ENCODE measurements at regions not wholly inside any gene's neighbourhood (a gene's known extent, or its start where the extent isn't known, plus 50 kb on each side); places are given as distances from the start of the nearest gene placed in this dataset.

DNA sequence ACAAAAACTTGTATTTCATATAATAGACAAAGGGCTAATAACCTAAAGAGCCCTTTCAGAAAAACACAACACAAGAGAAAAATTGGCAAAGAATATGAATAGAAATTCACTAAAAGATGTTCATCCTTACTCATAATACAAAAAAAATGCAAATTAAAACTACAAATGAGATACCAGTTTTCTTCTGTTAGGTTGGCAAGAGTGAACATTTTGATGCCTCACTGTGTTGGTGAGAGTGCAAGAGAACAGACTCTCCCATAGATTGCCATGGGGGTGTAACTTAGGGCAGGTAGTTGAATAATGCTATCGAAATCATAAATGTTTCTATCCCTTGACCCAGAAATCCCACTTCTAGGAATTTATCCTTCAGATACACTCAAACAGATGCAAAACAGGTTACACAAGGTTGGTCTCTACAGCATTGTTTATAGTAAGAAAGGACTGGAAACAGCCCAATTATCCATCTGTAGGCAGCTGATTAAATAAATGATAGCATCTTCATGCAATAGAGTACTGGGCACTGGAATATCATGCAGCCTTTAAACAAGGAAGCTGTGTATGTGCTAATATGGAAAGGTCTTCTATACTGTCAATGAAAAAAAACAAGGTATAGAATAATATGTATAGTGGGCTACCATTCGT, 146.3 kb downstream of the TLE3 start:
- no peak for DNase-seq

DNA sequence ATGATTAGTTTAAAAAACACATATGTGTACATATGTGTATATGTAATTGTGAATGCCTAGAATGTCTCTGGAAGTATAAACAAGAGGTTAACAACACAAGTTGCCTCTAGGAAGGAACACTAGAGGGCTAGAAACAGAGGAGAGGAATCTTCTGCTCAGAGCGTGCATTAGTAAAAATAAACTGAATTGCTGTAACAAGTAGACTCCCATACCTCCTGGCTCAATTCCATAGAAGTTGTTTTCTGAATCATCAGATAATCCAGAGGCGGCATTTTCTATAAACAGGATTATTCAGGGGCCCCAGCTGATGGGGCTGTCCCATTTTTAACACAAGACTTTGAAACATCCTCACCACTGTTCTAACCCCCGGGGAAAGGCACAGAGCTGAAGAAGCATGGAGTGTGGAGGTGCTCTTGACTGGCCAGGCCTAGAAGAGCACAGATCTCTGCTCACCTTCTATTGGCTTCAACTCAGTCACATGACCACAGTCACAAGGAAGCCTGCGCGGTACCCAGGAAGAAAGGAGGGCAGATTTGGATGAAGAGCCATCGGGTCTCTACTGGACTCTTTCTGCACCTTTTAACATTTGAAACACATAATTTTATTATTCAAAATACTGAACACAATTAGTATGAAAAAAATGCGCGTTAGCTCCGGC, 145.7 kb downstream of the TLE3 start:
- no peak for DNase-seq

DNA sequence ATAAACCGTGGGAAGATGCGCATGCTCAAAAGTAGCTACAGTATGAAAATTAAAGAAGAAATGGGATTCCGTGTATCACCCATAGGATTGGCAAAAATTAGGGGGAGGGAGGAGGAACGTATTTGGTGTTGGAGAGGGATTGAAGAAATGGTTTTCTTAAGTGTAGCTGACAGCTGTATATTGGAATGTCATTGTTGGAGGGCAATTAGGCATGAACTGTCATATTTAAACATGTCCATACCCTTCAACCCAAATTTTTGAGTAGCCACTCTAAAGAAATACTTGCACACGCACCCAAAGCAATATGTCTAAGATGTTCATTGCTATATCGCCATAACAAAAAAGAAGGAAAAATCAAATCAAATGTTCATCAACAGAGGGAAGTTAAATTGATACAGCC, 144.7 kb downstream of the TLE3 start:
- no peak for DNase-seq

DNA sequence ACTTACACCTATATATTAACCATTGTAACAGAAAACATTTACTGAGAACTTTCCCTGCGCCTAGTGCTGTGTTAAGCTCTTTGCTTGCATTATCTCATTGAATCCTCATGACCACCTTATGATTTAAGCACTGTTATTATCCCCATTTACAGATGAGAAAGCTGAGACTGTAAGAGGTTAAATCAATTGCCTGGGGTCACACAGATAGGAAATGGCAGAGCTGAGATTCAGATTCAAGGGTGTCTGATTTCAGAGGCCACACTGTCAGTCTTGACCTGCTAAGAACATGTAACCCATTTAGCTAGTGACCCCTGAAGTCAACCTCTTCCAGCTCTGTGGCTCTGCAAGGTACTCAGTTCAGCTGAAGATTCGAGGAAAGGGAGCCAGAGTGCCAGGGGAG, 143.9 kb downstream of the TLE3 start:
- no peak for DNase-seq

DNA sequence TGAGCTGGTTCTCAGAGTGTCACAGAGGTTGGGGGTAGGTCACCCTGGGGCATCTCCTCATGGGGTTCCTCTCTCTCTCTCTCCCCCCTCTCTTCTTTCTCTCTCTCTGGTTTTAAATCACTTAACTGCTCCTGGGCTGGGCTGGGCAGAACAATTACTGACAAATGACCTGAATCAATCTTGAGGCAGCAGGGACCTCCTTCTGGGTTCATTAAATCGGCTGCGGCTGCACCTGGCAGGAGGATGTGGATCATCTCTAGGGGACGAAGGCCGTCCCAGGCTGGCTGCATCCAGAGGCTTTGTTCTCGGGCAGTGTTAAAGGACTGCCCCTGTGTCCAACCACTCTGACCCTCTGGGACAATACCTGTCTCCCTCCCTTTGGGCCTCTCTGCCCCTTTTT, 143.1 kb downstream of the TLE3 start:
- DNase-seq, result no peak

DNA sequence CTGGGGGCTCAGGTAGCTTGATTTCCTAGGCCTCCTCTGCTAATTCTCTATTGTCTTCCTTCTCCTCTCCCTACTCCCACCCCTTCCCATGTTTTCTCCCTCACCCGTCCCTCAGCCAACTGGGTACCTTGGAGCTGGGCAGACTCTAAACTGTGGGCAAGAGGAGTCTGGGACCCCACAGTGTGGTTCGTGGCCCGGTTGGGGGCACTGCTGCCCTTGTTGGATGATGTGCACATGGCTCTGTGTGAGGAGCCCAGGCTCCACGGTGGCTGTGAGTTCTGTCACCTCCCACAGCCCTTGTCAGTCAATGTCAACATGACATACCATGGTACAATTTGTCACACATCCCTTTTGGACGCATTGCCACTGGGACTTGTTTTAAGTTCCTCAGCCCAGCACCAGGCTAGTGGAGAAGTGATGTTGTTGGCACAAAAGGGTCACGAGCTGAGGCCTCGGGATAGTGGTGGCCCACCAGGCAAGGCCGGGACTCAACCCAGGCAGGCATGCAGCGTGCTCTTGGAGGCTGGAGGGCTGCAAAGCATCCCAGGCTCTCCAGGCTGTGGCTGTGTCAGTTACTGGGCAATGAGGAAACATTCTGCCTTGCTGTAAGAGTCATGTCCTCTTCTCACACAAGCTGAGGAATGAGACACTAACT, 142.3 kb downstream of the TLE3 start:
- DNase-seq, result no peak

DNA sequence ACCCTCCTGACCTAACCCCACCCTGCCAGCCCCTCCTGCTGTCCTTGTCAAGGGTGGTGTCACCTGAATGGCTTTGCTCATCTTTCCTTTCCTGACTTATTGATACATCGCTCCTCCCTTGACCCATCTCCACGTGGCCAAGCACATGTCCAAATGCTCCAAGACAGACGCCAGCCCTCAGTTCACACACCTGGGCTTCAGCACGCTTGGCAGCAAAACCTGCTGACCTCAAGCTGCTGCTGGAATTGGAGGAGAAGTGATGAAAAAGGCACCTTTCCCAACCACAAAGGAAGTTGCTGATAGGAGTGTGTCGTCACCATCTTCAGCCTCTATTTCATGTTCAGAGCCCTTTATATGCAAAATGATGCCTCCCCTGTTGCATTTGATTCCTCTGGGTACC, 141.3 kb downstream of the TLE3 start:
- no peak for DNase-seq

DNA sequence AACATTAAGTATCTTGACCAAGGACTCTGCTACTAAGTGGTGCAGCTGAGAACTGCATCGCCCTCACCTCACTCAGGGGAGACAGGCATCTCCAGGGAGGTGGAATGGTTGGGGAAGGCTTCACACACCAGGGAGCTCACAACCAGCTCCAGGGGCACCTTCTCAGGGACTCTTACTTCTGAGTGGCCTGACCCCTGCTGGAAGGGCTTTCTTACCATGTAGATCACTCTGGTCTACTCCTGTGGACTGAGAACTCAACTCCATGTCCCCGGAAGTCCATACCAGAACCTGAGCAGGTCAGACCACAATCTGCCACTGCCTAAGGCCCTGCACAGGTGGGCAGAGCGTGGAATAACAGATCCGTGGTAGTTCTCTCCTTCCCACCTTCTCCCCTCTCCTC, 140.5 kb downstream of the TLE3 start:
- no peak for DNase-seq

DNA sequence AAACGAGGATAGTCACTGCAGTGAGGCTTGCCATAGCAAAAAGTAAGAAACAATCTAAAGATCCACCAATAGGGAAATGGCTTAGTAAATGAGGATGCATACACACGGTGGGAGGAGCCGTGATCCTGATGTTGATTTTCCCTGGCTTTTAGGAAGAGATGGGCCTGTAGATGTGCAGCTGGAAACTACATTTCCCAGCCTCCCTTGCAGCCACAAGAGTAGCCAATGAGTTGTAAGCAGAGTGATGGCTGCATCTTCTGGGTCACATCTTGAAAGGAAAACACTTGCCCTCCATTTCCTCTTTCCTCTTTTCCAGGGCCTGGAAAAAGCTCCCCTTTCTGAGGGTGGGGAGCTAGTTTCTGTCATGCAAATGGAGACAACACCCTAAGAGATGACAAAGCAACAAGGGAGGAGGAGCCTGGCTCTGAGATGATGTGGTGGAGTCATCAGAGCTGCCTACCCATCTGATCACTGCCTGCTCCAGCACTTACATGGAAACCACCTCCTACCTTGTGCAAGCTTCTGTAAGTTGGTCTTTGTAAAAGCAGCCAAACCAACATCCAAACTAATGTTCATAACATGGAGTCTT, 139.1 kb downstream of the TLE3 start:
- no peak for DNase-seq

DNA sequence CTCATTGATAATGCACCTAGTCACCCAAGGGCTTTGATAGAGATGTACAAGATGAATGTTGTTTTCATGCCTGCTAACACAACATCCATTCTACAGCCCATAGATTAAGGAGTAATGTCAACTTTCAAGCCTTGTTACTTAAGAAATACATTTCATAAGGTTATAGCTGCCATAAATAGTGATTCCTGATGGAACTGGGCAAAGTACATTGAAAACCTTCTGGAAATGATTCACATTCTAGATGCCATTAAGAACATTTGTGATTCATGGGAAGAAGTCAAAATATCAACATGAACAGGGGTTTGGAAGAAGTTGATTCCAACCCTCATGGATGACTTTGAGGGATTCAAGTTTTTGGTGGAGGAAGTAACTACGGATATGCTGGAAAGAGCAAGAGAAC, 135.2 kb downstream of the TLE3 start:
- no peak for DNase-seq

DNA sequence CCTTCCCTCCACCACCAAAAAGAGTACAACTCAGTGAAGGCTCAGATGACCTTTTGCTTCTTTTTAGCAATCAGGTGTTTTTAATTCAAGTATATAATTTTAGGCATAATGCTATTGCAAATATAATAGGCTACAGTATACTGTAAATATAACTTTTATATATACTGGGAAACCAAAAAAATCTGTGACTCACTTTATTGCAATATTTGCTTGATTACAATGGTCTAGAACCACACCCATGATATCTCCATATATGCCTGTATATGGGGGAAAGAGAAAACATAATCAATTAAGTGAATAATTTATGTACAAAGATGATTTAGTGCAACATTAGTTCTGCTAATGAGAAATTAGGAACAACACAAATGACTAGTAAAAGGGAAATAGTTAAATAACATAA, 134.3 kb downstream of the TLE3 start:
- DNase-seq, result no peak

DNA sequence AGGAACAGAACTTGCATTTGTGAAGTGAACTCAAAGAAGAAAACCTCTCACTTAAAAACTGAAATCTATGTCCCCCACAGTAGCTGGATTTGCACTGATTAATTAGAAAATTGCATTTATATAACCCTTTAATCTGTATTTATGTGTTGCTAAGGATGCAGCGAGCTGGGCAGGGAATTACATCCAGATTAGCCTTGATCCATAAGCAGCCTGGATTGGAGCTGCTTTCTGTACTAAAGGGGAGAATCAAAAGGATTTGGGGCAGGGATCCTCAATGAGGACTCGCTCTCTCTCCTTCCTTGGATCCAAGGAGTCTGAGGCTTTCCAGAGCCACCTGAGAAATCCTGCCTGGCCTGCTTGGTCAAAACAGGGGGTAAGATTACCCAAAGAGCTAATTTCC, 125.9 kb downstream of the TLE3 start:
- DNase-seq, result no peak

DNA sequence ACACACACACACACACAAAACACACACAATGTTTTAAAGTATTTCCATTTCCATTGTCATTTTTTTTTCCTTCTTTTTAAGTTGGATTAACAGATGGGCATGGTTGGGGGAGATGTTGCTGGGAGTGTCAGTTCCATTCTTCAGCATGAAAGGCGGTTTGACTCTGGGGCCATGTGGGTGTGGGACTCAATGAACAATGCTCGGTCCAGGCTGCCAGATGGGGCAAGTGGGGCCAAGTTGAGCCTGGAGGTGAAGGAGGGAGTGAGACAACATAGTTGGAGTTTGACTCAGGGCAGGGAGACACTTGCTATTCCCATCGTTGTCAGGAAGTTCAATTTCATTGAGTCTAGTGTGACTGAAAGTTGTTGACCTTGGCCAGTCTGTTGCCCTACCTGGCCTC, 125.3 kb downstream of the TLE3 start:
- no peak for DNase-seq

DNA sequence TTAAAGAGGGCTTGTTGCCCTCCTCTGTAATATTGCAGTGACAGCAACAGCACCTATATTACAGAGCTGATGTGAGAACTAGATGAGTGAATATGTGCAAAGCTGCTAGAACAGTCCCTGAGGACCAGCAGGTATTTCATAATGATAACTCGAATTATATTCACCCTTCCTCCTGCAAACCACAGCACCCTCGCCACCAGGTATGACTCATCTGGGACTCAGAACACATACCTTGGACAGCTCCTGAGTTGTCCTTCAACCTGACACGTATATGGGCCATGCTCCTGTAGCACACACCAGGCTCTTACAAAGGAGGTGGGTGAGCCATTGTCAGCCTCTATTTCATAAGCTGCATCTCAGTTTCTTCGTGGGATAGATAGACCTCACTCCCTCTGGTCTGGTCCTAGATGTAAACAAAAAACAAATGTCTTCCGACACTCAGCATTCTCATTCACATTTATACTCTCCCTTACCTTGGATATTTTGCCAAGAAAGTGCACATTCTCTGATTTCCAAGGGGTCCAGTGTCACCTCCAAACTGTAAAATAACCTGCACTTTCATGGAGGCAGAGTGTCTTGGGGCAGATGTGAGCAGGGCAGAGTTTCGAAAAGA, 124.5 kb downstream of the TLE3 start:
- DNase-seq, result peak; percentile 10

DNA sequence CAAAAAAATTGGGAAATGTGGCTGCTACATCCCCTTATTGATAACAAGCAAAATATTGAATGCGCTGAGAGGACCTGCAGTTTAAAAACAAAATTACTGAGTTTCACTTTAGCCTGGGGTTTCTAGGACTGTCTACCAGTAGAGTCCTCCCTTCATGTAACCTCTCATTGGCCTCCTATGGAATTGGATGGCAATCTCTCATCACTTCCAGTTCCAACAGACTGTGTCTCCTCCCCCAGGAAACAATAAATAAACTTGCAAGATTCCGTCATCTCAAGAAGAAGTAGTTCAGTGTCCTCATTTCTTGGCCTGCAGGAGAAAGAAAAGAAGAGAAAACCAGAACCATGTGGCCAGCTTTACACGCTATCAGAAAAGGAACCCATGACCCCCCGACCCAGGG, 123.8 kb downstream of the TLE3 start:
- DNase-seq, result no peak

DNA sequence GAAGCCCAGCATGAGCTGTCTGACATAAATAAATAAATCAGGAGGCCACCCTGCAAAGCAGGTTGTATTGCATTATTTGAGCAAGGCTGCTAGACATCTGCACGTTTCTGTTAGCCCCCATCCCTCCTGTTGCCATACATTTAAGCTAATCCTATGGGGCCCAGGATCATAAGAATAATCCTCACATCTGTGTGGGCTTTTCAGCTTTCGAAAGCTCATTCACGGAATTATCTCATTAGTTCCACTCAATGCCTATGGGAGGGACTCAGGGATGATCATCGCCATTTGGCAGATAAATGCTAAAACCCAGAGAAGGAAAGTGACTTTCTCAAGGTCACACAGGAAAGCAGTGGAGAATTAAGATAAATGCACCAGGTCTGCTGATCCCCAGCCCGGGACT, 123.4 kb downstream of the TLE3 start:
- no peak for DNase-seq

DNA sequence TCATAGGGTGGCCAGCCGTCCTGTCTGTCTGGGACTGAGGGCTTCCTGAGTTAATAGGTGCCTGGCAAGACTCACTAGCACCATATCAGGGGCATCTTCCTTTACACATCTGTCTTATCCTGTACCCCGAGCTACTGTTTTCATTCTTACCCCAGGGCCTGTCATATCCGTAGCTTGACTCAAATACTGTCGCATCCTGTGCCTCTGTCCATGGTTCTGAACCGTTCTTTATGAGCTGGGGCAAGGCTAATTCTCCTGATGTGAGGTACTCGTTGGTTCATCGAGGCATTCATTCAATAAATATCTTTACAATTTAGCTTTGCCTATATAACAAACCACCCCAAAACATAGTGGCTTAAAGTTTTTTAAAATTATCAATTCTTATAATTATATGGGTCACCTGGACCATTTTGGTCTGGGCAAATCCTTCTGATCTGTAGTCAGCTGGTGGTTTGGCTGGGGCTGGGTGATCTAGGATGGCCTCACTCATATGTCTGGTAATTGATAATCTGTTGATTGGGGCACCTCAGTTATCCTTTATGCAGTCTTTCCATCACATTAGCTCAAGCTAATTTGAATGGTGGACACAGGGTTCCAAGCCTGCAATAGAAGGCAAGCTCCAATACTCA, 121.2 kb downstream of the TLE3 start:
- DNase-seq, result peak; percentile 72

DNA sequence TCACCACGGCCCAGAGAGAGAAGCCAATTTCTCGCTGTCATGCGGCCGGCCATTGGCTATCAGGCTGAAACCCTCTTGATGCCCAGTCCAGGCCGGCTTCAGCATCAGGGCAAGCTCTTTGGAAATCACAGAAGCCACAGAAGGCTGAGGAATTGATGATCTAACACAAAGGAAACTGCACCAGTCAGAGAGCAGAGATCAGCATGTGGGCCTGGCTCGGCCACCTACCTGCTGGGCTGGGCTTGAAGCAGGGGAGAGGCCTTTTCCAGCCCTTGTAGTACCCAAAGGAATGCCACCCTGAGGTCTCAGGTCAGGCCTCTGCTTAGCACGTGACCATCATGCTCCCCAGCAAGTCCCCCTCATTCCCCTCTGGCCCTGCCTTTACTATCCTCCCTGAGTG, 119.1 kb downstream of the TLE3 start:
- DNase-seq, result no peak

DNA sequence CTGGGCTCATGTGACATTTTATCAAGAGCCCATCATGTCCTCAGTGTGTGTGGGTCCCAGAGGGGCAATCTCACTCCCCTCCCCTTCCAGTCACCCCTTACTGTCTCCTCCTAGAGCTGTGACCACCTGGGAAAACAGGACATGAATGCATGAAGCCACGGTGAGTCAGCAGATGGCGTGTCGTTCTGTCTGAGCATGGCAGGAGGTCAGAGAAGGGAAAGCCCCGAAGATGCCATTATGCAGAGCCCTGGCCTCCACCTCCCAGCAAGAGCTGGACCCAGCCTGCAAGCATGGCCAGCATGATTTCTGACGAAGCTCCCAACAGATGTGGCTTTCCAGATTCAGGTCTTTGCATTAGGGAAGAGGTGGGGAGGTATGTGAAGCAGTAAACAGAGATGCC, 118.5 kb downstream of the TLE3 start:
- no peak for DNase-seq

DNA sequence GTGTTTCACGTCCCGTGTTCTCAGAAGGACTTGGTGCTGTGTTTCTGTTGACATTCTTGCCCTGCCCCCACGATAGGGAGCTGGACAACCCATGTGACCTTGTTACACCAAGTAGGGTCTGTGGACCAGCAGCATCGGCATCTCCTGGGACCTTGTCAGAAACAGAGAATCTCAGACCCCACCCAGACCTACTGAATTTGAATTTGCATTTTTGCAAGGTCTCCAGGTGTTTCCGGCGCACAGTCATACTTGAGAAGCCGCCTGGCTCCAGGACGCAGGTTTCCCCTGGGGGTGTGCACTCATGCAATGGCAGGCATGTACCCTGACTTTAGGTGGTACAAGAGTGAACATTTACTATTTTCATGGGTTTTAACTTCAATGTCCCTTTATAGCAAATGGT, 117.9 kb downstream of the TLE3 start:
- DNase-seq, result no peak

DNA sequence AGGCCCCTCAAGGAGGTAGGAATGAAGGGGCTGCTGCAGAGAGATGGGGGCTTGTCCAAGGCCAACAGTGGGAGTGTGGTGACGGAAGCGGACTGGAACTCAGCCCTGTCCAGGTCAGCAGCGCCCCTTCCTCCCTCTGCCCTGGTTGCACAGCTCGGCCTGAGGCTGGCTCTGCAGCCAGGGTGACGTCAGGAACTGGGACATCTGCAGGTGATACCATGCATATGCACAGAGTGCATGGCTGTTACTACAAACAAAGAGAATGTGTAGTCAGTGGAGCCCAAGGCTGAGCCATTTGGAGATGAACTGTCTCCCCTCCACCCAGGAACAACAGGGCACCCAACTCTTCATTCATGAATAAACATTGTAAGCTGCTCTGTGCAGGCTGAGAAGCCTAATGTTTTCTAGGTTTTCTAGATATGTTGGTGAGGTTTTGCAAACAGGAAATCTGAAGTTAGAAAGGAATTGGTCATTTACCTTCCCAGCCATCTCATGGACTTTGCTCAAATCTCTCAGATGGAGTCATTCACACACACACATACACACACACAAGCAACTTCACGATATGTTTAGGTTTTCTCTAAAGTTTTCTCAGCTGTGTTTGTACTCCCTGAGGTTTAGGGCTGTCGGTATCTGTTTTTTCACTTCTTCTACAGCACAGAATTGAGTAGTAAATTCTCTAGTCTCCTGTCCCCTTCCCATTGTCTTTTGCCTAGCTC, 117.2 kb downstream of the TLE3 start:
- no peak for DNase-seq

DNA sequence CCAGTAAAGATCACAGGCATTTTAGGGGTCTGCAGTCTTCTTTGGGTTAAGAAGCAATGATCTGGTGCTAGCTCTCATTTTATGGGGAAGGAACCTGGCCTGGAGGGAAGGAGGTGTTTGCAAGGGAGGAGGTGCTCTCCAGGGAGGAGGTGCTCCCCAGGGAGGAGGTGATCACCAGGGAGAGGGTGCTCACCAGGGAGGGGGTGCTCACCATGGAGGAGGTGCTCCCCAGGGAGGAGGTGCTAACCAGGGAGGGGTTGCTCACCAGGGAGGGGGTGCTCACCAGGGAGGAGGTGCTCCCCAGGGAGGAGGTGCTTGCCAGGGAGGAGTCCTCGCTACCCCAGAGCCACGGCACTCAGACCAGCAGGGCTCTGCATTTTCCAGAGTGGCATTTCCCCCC, 115.7 kb downstream of the TLE3 start:
- no peak for DNase-seq
